ENCODE measurements at regions not wholly inside any gene's neighbourhood (a gene's known extent, or its start where the extent isn't known, plus 50 kb on each side); places are given as distances from the start of the nearest gene placed in this dataset.

DNA sequence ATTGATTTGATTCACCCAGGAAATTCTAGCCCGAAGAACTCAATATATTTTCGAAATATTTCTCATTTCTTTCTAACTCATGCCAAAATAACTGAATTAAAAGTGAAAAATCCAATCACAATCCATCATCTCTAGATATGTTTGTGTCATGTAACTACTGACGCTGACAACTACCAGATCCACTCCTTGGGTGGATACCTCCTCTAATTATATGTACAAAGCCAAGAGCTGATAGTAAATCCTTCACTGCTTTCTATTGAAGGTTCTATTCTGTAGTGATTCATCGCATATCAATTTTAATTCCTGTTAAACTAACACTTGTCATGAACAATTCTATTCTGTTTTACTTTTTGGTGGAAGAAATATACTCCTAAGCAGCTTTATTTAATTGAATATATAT, 1056.6 kb upstream of the NXPH2 start:
- peak; percentile 59 for DNase-seq (ENCODE audit: low spot score)

DNA sequence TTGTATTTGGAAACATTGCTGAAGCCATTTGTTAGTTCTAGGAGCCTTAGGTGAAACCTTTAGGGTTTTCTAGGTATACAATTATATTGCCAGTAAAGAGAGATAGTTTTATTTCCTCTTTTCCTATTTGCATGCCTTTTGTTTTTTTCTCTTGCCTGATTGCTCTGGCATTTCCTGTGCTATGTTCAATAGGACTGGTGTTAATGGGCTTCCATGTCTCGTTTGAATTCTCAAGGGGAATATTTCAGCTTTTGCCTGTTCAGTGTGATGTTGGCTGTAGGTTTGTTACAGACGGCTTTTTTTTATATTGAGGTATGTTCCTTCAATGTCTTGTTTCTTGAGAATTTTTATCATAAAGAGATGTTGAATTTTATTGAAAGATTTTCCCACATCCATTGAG, 1054.9 kb upstream of the NXPH2 start:
- no peak for DNase-seq (ENCODE audit: low spot score)

DNA sequence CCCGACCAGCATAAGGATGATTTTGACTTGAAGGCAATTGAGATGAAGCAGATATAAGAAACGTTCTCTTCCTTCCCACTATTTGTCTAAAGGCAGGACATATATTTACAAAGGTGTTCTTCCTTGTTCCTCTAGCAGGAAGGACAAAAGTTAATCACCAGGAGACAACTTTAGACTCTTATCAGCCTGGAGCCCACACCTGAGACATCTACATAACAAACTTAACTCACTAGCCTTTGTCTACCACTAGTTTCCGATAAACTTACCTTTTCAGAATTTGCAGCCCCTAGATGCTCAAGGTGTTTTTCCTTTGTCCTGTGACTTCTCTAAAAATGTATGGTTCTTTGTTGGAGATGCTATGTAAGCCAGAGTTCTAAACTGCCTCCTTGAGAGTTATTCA, 1047.8 kb upstream of the NXPH2 start:
- DNase-seq (ENCODE audit: low spot score): no peak

DNA sequence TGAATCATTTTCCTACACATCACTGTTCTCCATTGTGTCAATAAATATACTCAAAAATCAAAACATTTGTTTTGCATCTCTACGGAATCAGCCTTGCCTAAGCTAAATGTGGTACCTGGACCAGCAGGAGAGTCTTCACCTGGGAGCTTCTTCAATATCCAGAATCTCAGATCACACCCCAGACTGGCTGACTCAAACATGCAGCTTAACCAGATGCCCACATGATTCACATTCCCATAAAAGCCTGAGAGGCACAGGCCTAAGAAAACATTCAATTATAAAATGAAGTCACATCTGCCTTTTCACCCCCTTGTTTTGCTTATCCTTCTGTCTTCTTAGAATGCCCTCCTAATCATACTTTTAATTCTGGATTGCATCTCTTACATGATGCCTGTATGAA, 1045.5 kb upstream of the NXPH2 start:
- peak; percentile 18 for DNase-seq (ENCODE audit: low spot score)

DNA sequence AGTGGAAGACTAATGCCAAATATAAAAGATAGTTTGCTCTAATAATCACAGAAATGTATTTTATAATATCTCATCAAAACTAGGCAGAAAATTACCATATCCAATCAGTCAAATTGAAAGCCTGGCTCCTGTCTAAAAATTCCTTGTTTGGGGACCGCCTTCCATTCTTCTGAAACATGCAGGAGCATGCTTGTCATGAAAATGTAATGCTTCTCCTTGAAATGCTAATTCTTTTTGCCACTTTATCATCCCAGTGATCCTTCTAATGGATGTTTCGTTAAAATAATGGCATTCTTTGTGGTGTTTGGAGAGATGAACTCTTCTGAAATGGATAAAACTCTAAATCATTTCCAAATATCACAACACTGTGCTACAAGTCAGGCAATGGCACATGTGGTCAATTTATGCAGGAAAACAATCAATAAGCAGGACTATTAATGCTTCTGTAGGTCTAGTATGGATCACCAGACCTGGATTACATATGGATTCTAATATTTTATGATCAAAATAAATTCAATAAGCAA, 1039.1 kb upstream of the NXPH2 start:
- DNase-seq (ENCODE audit: low spot score): no peak

DNA sequence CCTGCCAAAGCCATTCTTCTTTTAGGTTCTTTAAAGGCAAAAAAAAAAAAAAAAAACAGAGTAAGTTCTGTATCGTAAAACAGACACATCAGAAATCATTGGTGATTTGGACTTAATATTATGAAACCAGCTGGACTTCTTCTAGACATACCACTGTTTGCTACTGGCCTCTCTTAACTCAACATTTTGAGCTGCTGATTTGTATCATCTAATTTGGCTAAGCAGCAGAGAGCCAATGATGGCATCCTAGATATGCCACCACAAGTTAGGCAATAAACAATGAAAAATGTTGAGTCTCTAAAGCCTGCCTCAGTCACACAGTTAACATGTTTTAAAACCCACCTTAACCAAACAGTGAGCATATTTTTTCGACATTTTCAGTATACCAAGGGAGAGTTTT, 1034.3 kb upstream of the NXPH2 start:
- peak; percentile 42 for DNase-seq (ENCODE audit: low spot score)

DNA sequence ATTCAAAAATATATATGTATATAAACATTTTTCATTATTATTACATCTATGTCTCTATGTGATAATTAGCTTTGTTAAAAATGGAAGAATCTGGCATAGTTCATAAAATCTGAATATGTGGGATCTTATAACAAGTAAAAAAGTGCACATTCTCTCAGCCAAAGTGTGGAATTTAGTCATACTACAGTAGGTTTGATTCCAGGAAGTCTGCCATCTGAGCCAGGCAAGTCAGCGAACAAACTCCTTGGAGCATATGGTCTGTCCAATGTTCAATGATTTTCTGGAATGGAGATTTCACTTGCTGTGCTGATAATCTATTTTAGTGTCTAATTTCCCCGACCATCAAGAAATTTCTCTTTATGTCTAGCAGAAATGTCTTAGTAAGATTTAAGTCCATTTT, 1033.2 kb upstream of the NXPH2 start:
- DNase-seq (ENCODE audit: low spot score): no peak

DNA sequence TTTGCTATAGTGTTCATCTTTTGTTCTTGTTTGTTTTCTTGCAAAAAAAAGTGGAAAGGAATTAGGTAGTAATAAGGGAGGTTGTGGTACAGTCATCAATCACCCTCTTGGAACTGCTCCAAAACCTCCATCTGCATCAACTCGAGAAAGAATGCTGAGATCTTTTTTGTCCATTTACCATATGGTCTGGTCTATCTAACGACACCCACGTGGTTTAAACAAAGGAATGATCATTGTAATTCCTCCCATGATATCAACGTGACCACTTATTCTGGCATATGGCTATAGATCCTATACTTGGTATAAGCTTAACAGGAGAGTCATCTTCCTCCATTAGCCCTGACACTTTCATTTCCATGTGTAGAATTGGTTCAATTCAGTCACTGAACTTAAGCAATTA, 1025.3 kb upstream of the NXPH2 start:
- no peak for DNase-seq (ENCODE audit: low spot score)

DNA sequence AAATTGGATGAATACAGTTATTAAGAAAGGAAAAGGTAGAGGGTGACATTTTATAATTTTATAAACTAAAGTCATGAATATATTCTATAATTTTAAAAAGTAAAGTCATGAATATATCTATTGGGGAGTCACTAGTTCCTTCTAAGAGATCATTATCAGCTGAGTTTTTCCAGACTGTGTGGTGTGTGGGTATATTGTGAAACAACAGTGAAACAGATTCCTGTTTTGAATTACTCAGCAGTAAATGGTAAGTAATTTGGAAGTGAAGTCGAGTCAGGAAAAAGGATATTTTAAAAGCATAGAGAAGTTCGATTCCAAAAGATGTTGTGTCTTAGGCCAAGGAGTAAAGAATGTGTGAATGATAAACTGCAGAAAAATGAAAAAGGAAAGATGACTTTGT, 1018.2 kb upstream of the NXPH2 start:
- no peak for DNase-seq (ENCODE audit: low spot score)

DNA sequence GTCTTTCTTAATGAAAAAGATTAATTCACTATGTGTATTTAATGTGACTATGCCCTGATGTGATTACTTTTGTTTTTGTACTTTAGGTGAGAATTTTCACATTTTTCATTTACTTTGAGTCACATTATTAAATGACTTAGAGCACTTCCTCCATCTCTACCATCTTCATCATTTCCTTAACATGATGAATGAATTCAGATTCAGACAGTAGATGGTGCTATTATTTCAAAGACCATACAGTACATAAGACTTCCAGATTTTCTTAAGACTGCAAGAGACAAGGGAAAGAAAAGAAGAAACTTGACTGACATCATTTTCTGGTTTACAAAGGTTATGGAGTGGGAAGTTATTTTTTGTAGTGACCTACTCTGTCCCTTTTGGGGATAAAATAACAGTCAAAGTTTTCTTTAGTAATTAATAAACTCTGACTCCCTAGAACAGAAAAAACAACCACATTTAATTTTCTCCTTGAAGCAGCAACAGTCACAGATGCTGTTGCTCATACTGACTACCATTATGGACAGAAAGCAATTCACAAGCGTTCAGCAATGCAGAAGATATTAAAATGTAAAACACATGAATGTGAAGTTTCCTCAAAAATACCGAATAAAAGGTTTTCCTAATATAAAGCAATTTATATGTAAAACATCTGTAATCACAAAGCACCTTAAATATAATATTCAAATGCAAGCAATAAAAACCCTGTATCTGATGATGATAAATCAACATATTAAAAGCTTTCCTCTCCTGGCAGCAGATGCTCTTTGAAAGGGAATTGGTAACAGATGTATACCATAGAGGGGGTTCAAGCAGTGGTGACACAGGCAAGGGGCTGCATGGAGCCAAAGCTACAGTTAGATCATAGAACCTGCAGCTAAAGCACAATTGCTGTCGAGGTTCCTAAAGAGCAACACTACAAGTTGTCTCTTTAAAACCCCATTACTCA, 1010.9 kb upstream of the NXPH2 start:
- peak; percentile 38 for DNase-seq (ENCODE audit: low spot score)

DNA sequence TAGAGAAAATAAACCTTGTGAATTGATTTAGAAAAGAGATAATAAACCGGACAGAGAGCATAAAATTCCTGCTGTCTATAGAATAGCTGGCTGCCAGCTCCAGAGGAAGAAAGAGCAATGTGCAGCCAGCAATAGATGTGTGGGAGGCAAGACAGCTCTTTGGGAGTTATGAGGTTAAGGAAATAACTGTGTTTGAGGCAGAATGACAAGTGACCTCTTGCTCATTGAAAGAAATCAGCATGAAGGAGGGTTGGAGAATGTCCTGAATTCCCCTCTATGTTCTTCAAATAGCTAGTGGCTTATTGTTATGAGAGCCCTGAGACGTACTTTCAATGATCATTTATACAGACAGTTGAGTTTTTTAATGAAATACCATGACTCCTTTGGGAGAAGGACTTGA, 1009.9 kb upstream of the NXPH2 start:
- no peak for DNase-seq (ENCODE audit: low spot score)

DNA sequence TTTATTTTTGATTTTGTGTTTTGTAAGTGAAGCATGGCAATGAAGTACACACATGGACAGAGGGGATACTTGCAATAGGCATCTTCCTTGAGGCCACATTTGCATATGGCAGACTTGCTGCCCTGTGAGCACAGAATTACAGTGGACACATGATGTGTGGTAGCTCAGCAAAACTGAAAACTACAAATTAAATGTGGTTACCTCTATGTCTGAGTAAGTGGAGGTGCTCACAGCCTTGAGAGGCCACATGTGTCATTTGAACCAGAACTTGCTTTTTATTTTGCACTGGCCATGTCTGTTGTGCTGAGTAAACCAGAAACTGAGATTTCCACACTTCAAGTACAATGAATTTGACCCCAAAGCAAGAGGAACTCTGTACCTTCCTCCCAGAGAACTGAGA, 998.5 kb upstream of the NXPH2 start:
- no peak for DNase-seq (ENCODE audit: low spot score)

DNA sequence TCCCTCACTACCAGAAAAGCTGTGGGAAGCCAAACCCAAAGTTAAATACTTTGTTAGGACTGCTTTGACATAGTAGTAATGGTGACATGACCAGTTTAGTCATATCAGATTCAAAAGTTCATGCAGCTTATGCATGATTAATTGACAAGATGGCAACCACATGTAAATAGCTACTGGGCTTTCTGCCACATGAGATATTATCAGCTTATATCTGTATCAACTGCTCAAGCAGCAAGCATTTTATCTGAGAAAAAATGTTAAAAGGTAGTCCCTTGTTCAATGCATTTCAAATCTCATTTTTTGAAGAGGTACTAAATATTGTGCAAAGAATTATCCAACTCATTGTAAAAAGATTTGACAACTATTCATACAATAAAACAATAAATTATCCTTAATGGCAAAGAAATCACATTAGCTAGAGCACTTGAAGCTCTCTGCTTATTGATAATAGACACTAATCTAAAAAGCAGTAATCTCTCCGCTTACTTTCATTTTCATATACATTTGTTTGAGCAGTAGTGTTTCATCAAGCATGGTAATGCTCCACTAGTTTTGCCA, 993.6 kb upstream of the NXPH2 start:
- peak; percentile 18 for DNase-seq (ENCODE audit: low spot score)

DNA sequence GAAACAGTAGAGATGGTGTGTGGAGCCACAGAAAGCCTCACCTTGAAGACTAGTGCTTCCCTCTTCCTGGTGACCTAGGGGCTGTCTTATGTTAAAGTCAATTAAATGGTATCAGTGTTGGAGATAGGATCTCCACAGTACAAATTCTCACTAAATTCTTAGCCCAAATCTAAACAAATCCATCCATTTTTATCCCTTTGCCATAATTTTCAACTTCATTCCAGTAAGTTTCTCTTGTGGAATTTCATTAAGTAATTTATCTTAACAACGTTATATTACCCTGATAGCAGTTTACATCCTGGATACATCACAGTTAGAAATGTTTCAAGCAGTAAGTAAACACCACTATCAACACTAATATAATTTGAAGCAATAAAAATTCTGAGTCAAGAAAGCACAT, 989.4 kb upstream of the NXPH2 start:
- DNase-seq (ENCODE audit: low spot score): peak; percentile 77

DNA sequence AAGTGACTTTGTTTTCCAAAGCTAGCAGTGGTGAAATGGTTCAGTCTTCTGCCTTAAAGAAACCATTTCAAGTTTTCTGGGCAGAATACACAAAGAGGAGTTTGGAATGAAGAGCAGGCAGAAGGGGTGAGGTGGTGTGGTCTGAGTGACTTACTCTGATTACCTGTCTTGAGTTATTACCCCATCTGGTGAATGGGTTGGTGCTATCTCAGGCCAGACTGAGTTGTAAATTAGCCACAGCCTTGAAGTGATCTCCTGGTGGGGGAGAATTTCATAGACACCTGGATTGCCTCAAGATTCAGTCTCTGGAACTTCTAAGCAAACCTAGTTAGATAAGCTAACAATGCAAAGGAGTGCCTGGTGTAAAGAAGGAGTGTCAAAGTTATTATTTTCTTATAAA, 983.5 kb upstream of the NXPH2 start:
- no peak for DNase-seq (ENCODE audit: low spot score)

DNA sequence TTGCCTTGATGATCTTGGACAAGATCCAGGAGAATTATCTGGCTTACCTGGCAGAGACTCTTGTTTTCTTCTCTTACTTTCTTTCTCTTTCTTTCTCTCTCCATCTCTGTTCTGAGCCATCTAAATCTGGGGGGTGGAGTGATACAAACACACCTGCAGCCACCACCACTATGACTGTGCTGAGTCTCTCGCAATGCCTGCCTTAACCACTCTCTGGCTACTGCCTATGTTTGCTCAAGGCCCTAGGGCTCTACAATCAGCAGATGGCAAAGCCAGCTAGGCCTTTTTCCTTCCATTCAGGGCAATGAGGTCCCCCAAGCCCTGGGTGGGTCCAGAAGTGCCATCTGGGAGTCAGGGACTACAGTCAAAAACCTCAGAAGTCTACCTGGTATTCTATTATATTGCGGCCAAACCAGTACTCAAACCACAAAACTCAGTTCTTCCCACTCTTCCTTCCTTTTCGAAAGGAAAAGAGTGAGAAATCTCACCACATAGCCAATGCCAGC, 978.9 kb upstream of the NXPH2 start:
- no peak for DNase-seq (ENCODE audit: low spot score)

DNA sequence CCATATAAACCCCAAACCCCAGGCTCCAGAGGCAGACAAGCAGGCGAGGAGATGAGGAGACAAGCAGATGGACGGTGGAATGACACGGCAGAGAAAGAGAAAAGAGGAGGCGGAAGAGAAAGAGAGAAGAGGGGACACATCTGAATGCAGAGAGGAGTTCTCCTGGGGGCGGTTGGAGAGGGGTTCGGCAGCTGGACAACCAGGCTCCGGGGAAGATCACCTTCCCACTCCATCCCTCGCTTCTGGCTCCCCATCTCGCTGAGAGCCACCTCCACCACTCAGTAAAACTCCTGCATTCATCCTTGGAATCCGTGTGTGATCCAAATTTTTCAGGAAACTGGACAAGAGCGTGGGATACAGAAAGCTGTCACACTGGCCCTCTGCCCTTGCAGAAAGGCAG, 966.7 kb upstream of the NXPH2 start:
- DNase-seq (ENCODE audit: low spot score): no peak

DNA sequence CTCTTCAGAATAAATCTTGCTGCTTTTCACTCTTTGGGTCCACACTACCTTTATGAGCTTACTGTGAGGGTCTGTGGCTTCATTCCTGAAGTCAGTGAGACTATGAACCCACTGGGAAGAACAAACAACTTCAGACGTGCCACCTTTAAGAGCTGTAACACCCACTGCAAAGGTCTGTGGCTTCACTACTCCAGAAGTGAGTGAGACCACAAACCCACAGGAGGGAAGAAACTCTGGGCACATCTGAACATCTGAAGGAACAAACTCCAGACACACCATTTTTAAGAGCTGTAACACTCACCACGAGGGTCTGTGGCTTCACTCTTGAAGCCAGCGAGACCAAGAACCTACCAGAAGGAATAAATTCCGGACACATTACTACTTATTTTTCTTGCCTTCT, 964.1 kb upstream of the NXPH2 start:
- no peak for DNase-seq (ENCODE audit: low spot score)

DNA sequence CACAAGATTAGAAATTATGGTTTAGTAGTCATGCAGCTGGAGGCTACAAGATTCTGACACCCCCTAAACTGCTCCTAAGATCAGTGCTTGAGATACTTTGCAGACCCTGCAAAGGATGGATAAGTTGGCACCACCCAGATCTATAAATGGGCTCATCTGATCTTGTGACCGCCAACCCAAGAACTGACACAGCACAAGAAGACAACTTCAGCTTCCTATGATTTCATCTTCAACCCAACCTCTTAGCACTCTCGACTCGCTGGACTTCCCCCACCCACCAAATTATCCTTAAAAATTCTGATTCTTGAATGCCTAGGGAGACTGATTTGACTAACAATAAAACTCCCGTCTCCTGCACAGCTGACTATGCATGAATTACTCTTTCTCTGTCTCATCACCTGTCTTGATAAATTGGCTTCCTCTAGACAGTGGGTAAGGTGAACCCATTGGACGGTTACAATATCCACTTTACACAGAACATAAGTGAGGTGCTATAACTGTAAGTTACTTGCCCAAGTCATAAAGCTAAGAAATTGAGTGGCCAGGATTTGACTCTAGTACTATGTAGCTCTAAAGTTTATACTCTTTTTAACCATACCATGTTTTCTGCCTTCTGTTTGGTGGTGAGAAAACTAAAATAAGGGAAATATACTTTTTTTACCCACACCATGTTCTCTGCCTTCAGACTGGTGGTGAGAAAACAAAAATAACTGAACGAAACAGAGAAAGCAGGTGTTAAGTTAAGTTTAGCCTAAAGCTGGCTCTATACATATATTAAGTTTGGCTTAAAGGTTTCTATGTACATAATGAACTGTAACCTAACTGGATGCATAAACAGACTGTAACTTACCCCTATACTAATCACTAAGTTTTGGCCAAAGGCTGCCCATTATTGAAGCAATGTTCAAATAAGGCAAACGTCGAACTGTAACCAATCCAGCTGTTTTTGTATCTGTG, 962.3 kb upstream of the NXPH2 start:
- no peak for DNase-seq (ENCODE audit: low spot score)

DNA sequence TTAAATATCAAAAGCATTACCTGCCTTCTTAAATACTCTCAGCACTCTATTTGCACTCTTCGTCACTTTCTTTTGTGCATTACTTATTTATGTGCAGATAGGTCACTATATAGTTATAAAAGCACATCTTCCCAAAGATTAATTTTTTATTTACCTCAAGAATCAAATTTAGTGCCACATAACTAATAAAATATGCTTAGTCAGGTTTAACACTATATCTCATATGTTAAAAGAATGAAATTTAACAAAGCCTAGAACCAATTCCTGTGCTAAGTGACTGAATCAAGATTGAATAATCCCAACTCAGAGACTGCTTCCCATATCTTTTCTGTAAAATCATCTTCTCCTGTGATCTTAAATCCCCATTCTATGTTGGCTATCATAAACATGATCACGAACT, 957.5 kb upstream of the NXPH2 start:
- DNase-seq (ENCODE audit: low spot score): no peak

DNA sequence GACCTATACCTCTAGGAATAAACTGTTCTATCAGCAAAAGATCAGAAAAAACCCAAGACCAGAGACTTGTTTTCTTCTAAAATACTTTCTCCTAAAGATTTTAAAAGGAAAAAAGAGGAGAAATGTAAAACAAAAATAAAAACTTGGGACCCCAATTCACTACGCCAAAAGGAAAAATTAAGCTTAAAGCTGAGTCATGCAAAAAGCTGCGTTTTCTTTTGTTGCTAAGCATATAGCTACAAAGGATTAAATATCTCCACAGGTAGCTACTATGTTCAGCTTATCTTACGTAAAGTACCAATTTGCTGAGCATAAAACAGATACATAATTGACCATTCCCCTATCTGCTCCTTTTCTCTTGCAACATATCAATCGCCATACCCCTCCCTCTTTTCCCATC, 950.0 kb upstream of the NXPH2 start:
- no peak for DNase-seq (ENCODE audit: low spot score)
